ENCODE measurements at regions not wholly inside any gene's neighbourhood (a gene's known extent, or its start where the extent isn't known, plus 50 kb on each side); places are given as distances from the start of the nearest gene placed in this dataset.

GRCh38 chr18:45201489-45201888 is 413.8 kb upstream of the SLC14A2 start:
- no peak for TF ChIP-seq CTCF (conservative IDR thresholded peaks at IDR 0.05; ENCODE audit: low read depth in 2 of 2)
- TF ChIP-seq POLR2AphosphoS5 (IDR thresholded peaks at IDR 0.05; ENCODE audit: low read depth), result no peak
- TF ChIP-seq CREB1 (CRISPR knock-in tag; IDR thresholded peaks at IDR 0.05; ENCODE audit: low read depth), result no peak
- TF ChIP-seq EZH2phosphoT487 (IDR thresholded peaks at IDR 0.05; ENCODE audit: unreplicated experiment), result no peak
- TF ChIP-seq, protein P1, sequence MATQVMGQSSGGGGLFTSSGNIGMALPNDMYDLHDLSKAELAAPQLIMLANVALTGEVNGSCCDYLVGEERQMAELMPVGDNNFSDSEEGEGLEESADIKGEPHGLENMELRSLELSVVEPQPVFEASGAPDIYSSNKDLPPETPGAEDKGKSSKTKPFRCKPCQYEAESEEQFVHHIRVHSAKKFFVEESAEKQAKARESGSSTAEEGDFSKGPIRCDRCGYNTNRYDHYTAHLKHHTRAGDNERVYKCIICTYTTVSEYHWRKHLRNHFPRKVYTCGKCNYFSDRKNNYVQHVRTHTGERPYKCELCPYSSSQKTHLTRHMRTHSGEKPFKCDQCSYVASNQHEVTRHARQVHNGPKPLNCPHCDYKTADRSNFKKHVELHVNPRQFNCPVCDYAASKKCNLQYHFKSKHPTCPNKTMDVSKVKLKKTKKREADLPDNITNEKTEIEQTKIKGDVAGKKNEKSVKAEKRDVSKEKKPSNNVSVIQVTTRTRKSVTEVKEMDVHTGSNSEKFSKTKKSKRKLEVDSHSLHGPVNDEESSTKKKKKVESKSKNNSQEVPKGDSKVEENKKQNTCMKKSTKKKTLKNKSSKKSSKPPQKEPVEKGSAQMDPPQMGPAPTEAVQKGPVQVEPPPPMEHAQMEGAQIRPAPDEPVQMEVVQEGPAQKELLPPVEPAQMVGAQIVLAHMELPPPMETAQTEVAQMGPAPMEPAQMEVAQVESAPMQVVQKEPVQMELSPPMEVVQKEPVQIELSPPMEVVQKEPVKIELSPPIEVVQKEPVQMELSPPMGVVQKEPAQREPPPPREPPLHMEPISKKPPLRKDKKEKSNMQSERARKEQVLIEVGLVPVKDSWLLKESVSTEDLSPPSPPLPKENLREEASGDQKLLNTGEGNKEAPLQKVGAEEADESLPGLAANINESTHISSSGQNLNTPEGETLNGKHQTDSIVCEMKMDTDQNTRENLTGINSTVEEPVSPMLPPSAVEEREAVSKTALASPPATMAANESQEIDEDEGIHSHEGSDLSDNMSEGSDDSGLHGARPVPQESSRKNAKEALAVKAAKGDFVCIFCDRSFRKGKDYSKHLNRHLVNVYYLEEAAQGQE (IDR thresholded peaks at IDR 0.05; ENCODE audit: unreplicated experiment), result no peak
- no peak for TF ChIP-seq EZH2 (IDR thresholded peaks at IDR 0.05; ENCODE audit: low read depth, unreplicated experiment)
- no peak for TF ChIP-seq ZNF331 (CRISPR knock-in tag; IDR thresholded peaks at IDR 0.05; ENCODE audit: low read depth)
- TF ChIP-seq JUNB (IDR thresholded peaks at IDR 0.05; ENCODE audit: unreplicated experiment), result no peak
- no peak for TF ChIP-seq STAT1 (IDR thresholded peaks at IDR 0.05; ENCODE audit: unreplicated experiment)
- TF ChIP-seq NANOG (IDR thresholded peaks at IDR 0.05; ENCODE audit: borderline replicate concordance), result no peak
- no peak for TF ChIP-seq ETS1 (IDR thresholded peaks at IDR 0.05)
- no peak for TF ChIP-seq ZNF462 (CRISPR knock-in tag; IDR thresholded peaks at IDR 0.05)
- TF ChIP-seq ZNF114 (CRISPR knock-in tag; IDR thresholded peaks at IDR 0.05), result no peak
